ENCODE measurements at regions not wholly inside any gene's neighbourhood (a gene's known extent, or its start where the extent isn't known, plus 50 kb on each side); places are given as distances from the start of the nearest gene placed in this dataset.

- no peak overlapping the region for H3K4me2 ChIP-seq (replicated peaks; ENCODE audit: extremely low read depth, low read length, poor library complexity, severe bottlenecking)
- no peaks in the 10 kb centered on the region for H3K36me3 ChIP-seq (replicated peaks in 1 of 2; ENCODE audit: control insufficient read depth in 1 of 2, insufficient read depth in 2 of 2, low read length in 2 of 2)
- H3K79me2 ChIP-seq (ENCODE audit: insufficient read depth, low read length): no peaks in the 10 kb centered on the region
- no peak overlapping the region for H2AFZ ChIP-seq (ENCODE audit: insufficient read depth, low read depth, low read length, poor library complexity, severe bottlenecking)
- no peaks in the 10 kb centered on the region for H3K9me3 ChIP-seq (replicated peaks in 1 of 2; ENCODE audit: control insufficient read depth in 1 of 2, insufficient read depth in 1 of 2, low read length in 2 of 2)
- H3K27ac ChIP-seq (ENCODE audit: low read depth in 1 of 2, low read length in 2 of 2): no peak overlapping the region
- no peak overlapping the region for H3K27ac Mint-ChIP-seq
- no peak overlapping the region for H3K9ac ChIP-seq (ENCODE audit: insufficient read depth, low read length, poor library complexity, severe bottlenecking)
- H3K4me3 ChIP-seq (replicated peaks in 1 of 3; ENCODE audit: low read depth in 2 of 3, low read length in 3 of 3): no peak overlapping the region
- peaks cover 11% of the 10 kb centered on the region in 2 donors for H3K4me1 ChIP-seq (ENCODE audit: control insufficient read depth in 1 of 2, insufficient read depth in 2 of 2, low read length in 2 of 2)
- intact Hi-C loops (cut with micrococcal nuclease): no loop called here
- H3K36me3 Mint-ChIP-seq: no peaks in the 10 kb centered on the region
- no peak for TF ChIP-seq CTCF (IDR thresholded peaks at IDR 0.05)
- H3K4me3 Mint-ChIP-seq: no peak overlapping the region
- DNase-seq: no peak
- H3K27me3 Mint-ChIP-seq (ENCODE audit: low read depth in 3 of 3): peaks cover 6 to 24% (median 13%) of the 10 kb centered on the region in 3 donors
- peaks cover 20% of the 10 kb centered on the region for H3K4me1 Mint-ChIP-seq
- H3K9me3 Mint-ChIP-seq: peaks cover 0 to 3% (median 0%) of the 10 kb centered on the region in 7 donors
- H3K27me3 ChIP-seq (ENCODE audit: control insufficient read depth in 2 of 2, insufficient read depth in 2 of 2, low read length in 2 of 2): peaks cover 2 to 4% of the 10 kb centered on the region in 2 donors
- H4K20me1 ChIP-seq (ENCODE audit: insufficient read depth, low read length): no peaks in the 10 kb centered on the region
These were observed 184.8 kb upstream of the THRB start for GRCh38 chr3:24679429-24679828.

DNA sequence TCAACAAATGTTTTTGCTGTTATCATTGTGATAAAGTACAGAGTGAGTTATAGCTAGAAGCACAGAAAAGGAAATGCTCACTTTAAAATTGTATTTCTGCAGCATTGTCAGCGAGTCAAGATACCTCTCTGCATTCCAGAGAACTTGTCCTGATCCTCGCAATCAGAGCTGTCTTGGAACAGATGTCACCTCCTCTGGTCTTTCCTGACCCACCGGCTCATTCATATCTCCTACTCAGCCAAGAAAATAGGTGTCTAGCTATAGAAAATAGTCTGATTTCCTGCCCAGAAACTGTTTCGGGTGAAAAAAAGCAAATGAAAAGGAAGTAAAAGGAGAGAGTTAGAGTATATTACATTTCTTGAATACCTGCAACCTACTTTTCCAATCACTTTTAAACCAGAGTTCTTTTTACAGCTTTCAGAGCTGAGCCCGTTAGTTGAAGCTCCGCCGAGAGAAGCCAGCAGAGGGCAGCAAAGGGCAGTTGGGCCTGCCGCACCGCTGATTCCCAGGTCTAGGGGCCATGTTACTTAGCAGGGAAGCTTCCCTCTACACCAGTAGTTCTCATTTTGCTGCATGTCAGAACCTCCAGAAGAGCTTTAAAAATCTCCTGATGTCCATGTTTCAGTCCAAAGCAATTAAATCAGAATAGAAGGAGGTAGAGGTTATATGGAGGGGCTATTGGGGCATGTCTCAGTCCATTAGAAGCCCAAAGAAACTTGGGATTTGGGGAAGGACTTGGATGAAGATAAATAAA, 185.7 kb upstream of the THRB start:
- WGBS (ENCODE audit: insufficient coverage): 30% methylated on average over 6 of the region's 9 CpGs
- no peak overlapping the region for H3K4me2 ChIP-seq (replicated peaks; ENCODE audit: extremely low read depth, low read length, poor library complexity, severe bottlenecking)
- H3K27ac ChIP-seq (ENCODE audit: low read depth in 1 of 2, low read length in 2 of 2): no peak overlapping the region
- peaks cover 20% of the 10 kb centered on the region for H3K4me1 Mint-ChIP-seq
- peak; percentile 10 to 44 (median 34) for DNase-seq
- intact Hi-C loops (cut with micrococcal nuclease): loop anchor here in 1 of 2 donors (10.0 kb wide), 1 partner anchor 914 kb away; no protein-coding TSS in a partner anchor
- H3K27me3 ChIP-seq (ENCODE audit: control insufficient read depth in 2 of 2, insufficient read depth in 2 of 2, low read length in 2 of 2): peaks cover 2 to 4% of the 10 kb centered on the region in 2 donors
- H3K4me1 ChIP-seq (ENCODE audit: control insufficient read depth in 1 of 2, insufficient read depth in 2 of 2, low read length in 2 of 2): peaks cover 11% of the 10 kb centered on the region in 2 donors
- no peaks in the 10 kb centered on the region for H4K20me1 ChIP-seq (ENCODE audit: insufficient read depth, low read length)
- peaks cover 0 to 3% (median 0%) of the 10 kb centered on the region in 7 donors for H3K9me3 Mint-ChIP-seq
- no peak overlapping the region for H3K4me3 ChIP-seq (replicated peaks in 1 of 3; ENCODE audit: low read depth in 2 of 3, low read length in 3 of 3)
- no peak overlapping the region for H3K9ac ChIP-seq (ENCODE audit: insufficient read depth, low read length, poor library complexity, severe bottlenecking)
- H3K9me3 ChIP-seq (replicated peaks in 1 of 2; ENCODE audit: control insufficient read depth in 1 of 2, insufficient read depth in 1 of 2, low read length in 2 of 2): no peaks in the 10 kb centered on the region
- H2AFZ ChIP-seq (ENCODE audit: insufficient read depth, low read depth, low read length, poor library complexity, severe bottlenecking): no peak overlapping the region
- H3K27ac Mint-ChIP-seq: peak overlapping the region in 1 of 7 donors; percentile 7
- H3K4me3 Mint-ChIP-seq: no peak overlapping the region
- TF ChIP-seq CTCF (IDR thresholded peaks at IDR 0.05): peak; percentile 88
- no peaks in the 10 kb centered on the region for H3K36me3 Mint-ChIP-seq
- no peaks in the 10 kb centered on the region for H3K79me2 ChIP-seq (ENCODE audit: insufficient read depth, low read length)
- H3K27me3 Mint-ChIP-seq (ENCODE audit: low read depth in 3 of 3): peaks cover 6 to 24% (median 12%) of the 10 kb centered on the region in 3 donors
- H3K36me3 ChIP-seq (replicated peaks in 1 of 2; ENCODE audit: control insufficient read depth in 1 of 2, insufficient read depth in 2 of 2, low read length in 2 of 2): no peaks in the 10 kb centered on the region

All from CD14-positive monocyte (primary cell).